Activated CD4-positive, alpha-beta memory T cell treated with anti-CD3 and anti-CD28 coated beads for 36 hours (primary cell): ENCODE measurements at regions not wholly inside any gene's neighbourhood (a gene's known extent, or its start where the extent isn't known, plus 50 kb on each side); places are given as distances from the start of the nearest gene placed in this dataset.

ENCODE experiments used
- CTCF ChIA-PET: fragments of 350-600 bp; sonication (Branson Sonifier 250); formaldehyde crosslinking; loops from one replicate; lab custom pipeline; 2021; ENCODE audit warnings: antibody characterized with exemption, inconsistent platforms; lab: Charles Lee
- POLR2A ChIA-PET: fragments of 350-600 bp; sonication (Branson Sonifier 250); formaldehyde crosslinking; loops from one replicate; lab custom pipeline; 2021; ENCODE audit warnings: antibody characterized with exemption; lab: Charles Lee
- DNase-seq: peaks from one replicate; pipeline ENCODE4 v3.0.0-alpha.2; 2020
- H3K27ac Mint-ChIP-seq: one replicate; pipeline ENCODE4 v1.8.0; 2021; ENCODE audit warnings: mixed read lengths
- H3K27me3 Mint-ChIP-seq: one replicate; pipeline ENCODE4 v1.8.0; 2021; ENCODE audit warnings: mixed read lengths
- H3K36me3 Mint-ChIP-seq: one replicate; pipeline ENCODE4 v1.8.0; 2021; ENCODE audit warnings: mixed read lengths
- H3K4me1 Mint-ChIP-seq: one replicate; pipeline ENCODE4 v1.8.0; 2021; ENCODE audit warnings: low read depth, mixed read lengths
- H3K4me3 Mint-ChIP-seq: one replicate; pipeline ENCODE4 v1.8.0; 2021; ENCODE audit warnings: mild to moderate bottlenecking, mixed read lengths
- H3K9me3 Mint-ChIP-seq: one replicate; pipeline ENCODE4 v1.8.0; 2021; ENCODE audit warnings: mixed read lengths
- intact Hi-C: fragments of 100-400 bp; cut with micrococcal nuclease; formaldehyde crosslinking; loops from one replicate; pipeline ENCODE4 v1.15.1; 2023

DNA sequence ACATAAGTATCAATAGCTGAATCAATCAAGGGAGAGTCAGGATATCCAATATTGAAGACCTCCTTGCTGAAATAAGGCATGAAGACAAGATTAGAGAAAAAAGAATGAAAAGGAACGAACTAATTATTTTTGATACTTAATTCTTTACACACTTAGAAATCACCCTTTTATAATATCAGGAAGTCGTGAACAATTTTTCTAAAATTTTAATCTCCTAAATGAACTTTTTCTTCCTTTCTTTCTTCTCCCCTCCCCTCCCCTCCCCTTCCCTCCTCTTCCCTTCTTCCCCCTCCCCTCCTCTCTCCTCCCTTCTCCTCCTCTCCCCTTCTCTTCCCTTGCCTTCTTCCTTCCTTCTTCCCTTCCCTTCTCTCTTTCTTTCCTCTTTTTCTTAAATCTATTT, 872.1 kb upstream of the PCDH10 start:
- peaks cover 5% of the 10 kb centered on the region for H3K9me3 Mint-ChIP-seq
- H3K27me3 Mint-ChIP-seq = no peaks in the 10 kb centered on the region
- no peak overlapping the region for H3K27ac Mint-ChIP-seq
- no peak overlapping the region for H3K4me3 Mint-ChIP-seq
- H3K36me3 Mint-ChIP-seq = no peaks in the 10 kb centered on the region
- ChIA-PET CTCF (no interaction called here), POLR2A (no interaction called here)
- intact Hi-C loops = no loop called here
- no peaks in the 10 kb centered on the region for H3K4me1 Mint-ChIP-seq
- no peak for DNase-seq

DNA sequence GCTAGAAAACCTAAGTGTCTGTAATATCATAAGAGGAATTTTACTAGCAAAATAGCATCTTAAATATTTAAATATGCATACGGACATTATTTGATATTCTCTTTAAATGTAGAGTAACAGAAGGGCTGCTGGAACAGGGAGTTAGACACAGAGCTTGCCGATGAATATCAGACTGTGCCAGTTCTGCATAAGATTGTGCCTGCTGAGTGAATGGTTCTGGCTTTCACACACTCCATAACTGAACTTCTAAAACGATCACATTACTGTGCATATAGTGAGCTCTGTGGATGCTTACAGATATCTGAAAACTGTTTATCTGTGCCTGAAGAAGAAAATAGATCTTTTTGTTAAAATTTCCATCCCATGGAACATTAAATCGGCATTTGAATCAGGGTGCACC, 867.4 kb upstream of the PCDH10 start:
- Mint-ChIP-seq H3K4me3 (no peak overlapping the region), H3K4me1 (no peaks in the 10 kb centered on the region), H3K27ac (no peak overlapping the region), H3K36me3 (no peaks in the 10 kb centered on the region), H3K9me3 (peaks cover 4% of the 10 kb centered on the region), H3K27me3 (no peaks in the 10 kb centered on the region)
- ChIA-PET POLR2A (no interaction called here), CTCF (no interaction called here)
- DNase-seq = no peak
- intact Hi-C loops = no loop called here

DNA sequence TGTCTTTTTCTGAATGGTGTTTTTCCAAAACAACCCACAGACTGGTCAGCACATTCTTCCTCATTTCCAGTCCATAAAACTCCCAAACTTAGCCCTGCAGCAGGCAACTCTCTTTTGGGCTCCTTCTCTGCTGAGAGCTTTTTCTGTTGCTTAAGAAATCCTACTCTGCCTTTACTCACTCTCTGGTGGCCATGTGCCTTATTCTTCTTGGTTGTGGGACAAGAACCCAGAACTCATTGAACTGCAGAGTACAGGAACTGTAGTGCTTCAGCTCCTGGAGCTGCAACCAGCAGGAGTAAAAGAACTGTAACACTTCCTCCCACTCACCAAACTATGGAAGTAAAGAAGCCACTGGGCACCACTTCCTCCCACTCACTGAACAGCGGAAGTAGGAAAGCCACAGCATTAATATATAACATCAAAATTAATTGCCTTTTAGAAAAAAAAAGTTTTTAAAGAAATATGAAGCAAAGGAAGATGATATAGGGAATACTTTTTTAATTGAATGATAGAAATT, 864.1 kb upstream of the PCDH10 start:
- H3K9me3 Mint-ChIP-seq = peaks cover 6% of the 10 kb centered on the region
- ChIA-PET CTCF (no interaction called here), POLR2A (no interaction called here)
- H3K36me3 Mint-ChIP-seq = no peaks in the 10 kb centered on the region
- no peak overlapping the region for H3K4me3 Mint-ChIP-seq
- H3K27ac Mint-ChIP-seq = no peak overlapping the region
- no peaks in the 10 kb centered on the region for H3K27me3 Mint-ChIP-seq
- no peak for DNase-seq
- intact Hi-C loops = no loop called here
- H3K4me1 Mint-ChIP-seq = no peaks in the 10 kb centered on the region

DNA sequence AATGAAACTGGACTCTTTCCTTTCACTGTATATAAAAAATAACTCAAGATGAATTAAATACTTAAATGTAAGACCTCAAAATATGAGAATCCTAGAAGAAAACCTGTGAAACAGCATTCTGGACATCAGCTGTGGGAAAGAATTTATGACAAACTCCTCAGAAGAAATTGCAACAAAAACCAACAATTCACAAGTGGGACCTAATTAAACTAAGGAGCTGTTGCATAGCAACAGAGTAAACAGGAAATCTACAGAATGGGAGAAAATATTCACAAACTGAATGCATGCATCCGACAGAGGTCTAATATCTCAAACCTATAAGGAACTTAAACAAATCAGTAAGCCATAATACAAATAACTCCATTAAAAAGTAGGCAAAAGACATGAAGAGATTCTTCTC, 851.7 kb upstream of the PCDH10 start:
- intact Hi-C loops = no loop called here
- H3K36me3 Mint-ChIP-seq = no peaks in the 10 kb centered on the region
- ChIA-PET CTCF (no interaction called here), POLR2A (no interaction called here)
- no peak overlapping the region for H3K4me3 Mint-ChIP-seq
- H3K4me1 Mint-ChIP-seq = no peaks in the 10 kb centered on the region
- no peaks in the 10 kb centered on the region for H3K27me3 Mint-ChIP-seq
- no peak overlapping the region for H3K27ac Mint-ChIP-seq
- DNase-seq = no peak
- H3K9me3 Mint-ChIP-seq = peaks cover 5% of the 10 kb centered on the region

DNA sequence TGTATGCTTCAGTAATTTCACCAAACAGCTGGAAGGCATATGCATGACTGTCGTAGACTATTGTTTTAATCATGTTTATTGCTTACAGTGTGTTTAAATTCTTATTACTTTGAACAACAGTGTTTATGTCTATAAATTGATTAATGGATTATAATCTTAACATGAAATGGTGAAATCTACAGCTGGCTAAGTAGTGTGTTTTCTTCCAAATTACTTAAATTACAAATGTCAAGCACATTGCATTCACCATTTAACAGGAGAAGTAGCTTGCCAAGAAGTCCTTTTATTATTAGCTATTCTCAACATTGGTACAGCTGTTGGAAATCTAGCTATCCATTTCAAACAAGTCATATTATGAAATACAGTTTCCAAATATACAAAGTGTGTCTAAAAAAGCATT, 849.3 kb upstream of the PCDH10 start:
- no peaks in the 10 kb centered on the region for H3K27me3 Mint-ChIP-seq
- H3K36me3 Mint-ChIP-seq = no peaks in the 10 kb centered on the region
- no peak overlapping the region for H3K27ac Mint-ChIP-seq
- H3K4me3 Mint-ChIP-seq = no peak overlapping the region
- peaks cover 9% of the 10 kb centered on the region for H3K9me3 Mint-ChIP-seq
- no peaks in the 10 kb centered on the region for H3K4me1 Mint-ChIP-seq
- CTCF ChIA-PET = no interaction called here
- DNase-seq = no peak
- POLR2A ChIA-PET = no interaction called here
- intact Hi-C loops = no loop called here

DNA sequence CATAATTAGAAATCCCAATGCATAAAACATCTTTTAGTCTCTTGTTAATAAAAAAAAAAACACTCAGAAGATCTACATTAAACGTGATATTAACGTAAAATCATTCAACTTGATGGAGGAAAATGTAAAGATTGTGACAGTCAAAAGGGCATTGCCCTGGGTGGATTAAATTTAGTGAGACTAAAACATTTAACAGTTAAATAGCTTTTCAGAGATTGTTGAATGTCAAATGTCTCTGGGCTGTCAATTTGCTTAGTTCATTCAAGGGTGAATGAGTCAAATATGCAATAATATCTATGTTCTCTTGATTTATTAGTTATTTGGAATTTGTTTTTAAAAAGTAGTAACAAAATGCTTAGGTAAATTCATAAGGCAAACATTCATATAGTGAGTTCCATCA, 836.6 kb upstream of the PCDH10 start:
- H3K36me3 Mint-ChIP-seq = no peaks in the 10 kb centered on the region
- ChIA-PET POLR2A (no interaction called here), CTCF (no interaction called here)
- H3K4me1 Mint-ChIP-seq = no peaks in the 10 kb centered on the region
- intact Hi-C loops = no loop called here
- no peak for DNase-seq
- H3K27me3 Mint-ChIP-seq = no peaks in the 10 kb centered on the region
- H3K4me3 Mint-ChIP-seq = no peak overlapping the region
- peaks cover 3% of the 10 kb centered on the region for H3K9me3 Mint-ChIP-seq
- no peak overlapping the region for H3K27ac Mint-ChIP-seq

DNA sequence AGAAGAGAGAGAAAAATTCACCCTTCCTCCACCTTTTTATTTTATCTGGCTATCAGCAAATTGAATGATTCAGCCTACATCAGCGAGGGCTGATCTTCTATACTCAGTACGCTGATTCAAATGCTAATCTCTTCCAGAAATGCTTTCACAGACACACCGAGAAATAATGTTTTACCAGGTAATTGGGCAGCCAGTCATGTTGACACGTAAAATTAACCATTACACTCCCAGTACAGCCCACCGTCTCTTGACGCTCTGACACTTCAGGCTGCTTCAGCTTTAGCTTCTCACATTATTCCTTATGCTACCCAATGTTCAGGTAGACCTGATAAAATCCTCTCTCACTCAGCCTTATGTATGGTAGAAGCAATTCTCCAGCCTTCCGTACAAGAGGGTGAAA, 835.2 kb upstream of the PCDH10 start:
- intact Hi-C loops = no loop called here

DNA sequence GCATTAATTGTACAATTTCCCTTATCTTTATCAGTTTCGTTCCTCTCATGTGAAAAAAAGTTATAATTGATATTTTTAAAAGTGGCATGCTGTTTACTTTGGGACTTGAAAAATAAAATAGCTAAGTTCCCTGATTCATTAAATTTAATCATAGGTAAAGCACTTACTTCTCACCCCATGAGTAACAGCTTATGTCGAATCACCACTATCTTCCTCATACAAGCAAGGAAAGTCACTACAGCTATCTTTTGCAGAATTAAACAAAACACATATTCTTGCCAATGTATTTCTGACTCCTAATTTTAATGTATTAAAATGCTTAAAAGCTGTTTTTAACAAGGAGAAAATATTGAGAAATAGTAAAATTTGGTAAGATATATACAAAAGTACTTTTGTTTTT, 832.4 kb upstream of the PCDH10 start:
- CTCF ChIA-PET = no interaction called here
- Mint-ChIP-seq H3K4me3 (no peak overlapping the region), H3K27me3 (no peaks in the 10 kb centered on the region), H3K27ac (no peak overlapping the region), H3K9me3 (peaks cover 5% of the 10 kb centered on the region), H3K4me1 (no peaks in the 10 kb centered on the region), H3K36me3 (no peaks in the 10 kb centered on the region)
- POLR2A ChIA-PET = no interaction called here
- DNase-seq = no peak
- intact Hi-C loops = no loop called here

More for the DNA sequence above, 835.2 kb upstream of the PCDH10 start:
- DNase-seq = no peak
- Mint-ChIP-seq H3K27ac (no peak overlapping the region), H3K4me3 (no peak overlapping the region), H3K27me3 (no peaks in the 10 kb centered on the region), H3K9me3 (peaks cover 3% of the 10 kb centered on the region), H3K4me1 (no peaks in the 10 kb centered on the region), H3K36me3 (no peaks in the 10 kb centered on the region)
- ChIA-PET POLR2A (no interaction called here), CTCF (no interaction called here)

DNA sequence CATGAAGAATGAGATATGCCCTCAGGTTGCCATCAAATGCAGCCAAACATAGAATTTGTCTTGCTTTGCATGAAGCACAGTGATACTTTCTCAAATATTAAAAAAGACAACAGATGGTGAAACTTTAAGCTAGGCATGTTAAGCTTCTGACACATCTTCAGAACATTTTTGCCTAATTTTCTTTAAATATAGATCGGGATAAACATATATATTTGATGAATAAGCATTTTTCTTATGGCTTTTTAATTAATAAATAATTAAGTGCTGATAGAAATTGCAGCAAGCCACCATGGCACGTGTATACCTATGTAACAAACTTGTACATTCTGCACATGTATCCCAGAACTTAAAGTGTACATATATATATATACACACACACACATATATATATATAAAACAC, 831.2 kb upstream of the PCDH10 start:
- peaks cover 7% of the 10 kb centered on the region for H3K9me3 Mint-ChIP-seq
- H3K27me3 Mint-ChIP-seq = no peaks in the 10 kb centered on the region
- DNase-seq = no peak
- intact Hi-C loops = no loop called here
- ChIA-PET CTCF (no interaction called here), POLR2A (no interaction called here)
- no peaks in the 10 kb centered on the region for H3K4me1 Mint-ChIP-seq
- no peaks in the 10 kb centered on the region for H3K36me3 Mint-ChIP-seq
- H3K4me3 Mint-ChIP-seq = no peak overlapping the region
- no peak overlapping the region for H3K27ac Mint-ChIP-seq

DNA sequence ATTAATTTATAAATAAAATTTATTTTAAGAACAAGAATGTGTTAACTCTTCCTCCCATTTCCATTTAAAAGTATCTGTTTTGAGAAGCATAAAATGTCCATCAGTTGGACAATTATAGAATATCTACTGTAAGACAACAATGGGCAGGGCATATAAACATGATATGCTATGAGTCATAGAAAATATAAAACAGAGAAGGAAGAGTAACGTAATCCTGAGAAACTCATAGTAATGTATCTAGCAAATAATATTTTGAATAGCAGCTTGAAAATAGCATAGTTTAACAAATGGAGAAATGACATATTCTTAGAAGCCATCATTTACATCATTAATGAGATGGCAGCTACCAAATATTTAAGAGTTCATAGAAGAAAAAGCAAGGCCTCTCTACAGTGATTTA, 820.3 kb upstream of the PCDH10 start:
- CTCF ChIA-PET = no interaction called here
- no peaks in the 10 kb centered on the region for H3K36me3 Mint-ChIP-seq
- H3K27me3 Mint-ChIP-seq = no peaks in the 10 kb centered on the region
- H3K27ac Mint-ChIP-seq = no peak overlapping the region
- no peak overlapping the region for H3K4me3 Mint-ChIP-seq
- POLR2A ChIA-PET = no interaction called here
- intact Hi-C loops = no loop called here
- H3K4me1 Mint-ChIP-seq = no peaks in the 10 kb centered on the region
- no peak for DNase-seq
- peaks cover 20% of the 10 kb centered on the region for H3K9me3 Mint-ChIP-seq

DNA sequence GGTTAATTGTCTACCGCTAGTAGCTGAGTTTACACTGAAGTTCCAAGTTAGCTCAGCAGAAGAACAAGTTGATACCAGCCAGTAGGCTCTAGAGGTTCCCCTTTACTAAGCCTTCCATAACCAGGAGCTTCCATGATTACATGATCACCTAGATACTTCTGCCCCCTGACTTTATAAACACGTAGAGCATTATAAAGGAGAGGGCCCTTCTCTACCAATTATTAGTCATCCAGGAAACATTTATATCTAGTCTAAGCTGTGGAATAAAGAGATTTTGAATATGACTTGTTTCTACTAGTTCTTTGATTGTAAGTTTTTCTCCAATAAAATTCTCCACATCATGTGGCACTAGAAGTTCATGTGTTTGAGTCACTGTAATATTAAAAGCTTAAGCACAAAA, 818.1 kb upstream of the PCDH10 start:
- intact Hi-C loops = no loop called here
- ChIA-PET POLR2A (no interaction called here), CTCF (no interaction called here)
- H3K36me3 Mint-ChIP-seq = no peaks in the 10 kb centered on the region
- no peak overlapping the region for H3K27ac Mint-ChIP-seq
- no peak overlapping the region for H3K4me3 Mint-ChIP-seq
- no peaks in the 10 kb centered on the region for H3K27me3 Mint-ChIP-seq
- H3K4me1 Mint-ChIP-seq = no peaks in the 10 kb centered on the region
- H3K9me3 Mint-ChIP-seq = peaks cover 21% of the 10 kb centered on the region
- DNase-seq = no peak

DNA sequence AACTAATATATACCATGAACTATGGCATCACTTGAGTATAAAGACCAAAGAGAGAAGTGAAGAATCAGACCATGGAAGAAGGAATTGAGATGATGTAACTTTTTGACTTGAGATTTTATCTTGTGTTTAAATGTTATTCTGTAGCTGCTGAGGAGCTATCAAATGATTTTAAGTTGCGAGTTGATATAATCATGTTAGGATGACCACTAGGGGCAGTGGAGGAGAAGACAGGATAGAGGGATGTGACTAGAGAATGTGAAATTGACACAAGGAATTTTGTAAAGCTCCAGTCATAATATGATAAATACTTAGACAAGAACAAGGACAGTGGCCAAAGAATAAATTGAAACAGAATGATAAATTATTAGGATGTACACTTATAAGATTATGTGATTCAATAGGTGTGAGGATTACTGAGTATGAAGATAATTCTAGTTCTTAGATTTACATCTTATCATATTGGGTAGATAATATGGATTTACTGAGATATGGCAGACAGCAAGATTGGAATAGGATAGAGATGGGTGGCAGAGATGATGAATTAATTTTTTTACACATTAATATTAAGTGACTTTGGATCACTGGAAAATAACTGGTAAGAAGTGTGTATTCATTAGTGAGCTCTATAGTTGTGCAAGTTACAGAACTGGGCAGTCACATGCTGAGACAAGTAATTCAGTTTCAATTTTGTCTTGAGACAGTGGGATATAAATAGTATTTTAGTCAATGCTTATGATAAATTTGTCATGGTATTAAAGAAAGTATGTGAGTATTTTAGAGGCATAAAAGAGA, 816.0 kb upstream of the PCDH10 start:
- POLR2A ChIA-PET = no interaction called here
- H3K4me1 Mint-ChIP-seq = no peaks in the 10 kb centered on the region
- peaks cover 20% of the 10 kb centered on the region for H3K9me3 Mint-ChIP-seq
- CTCF ChIA-PET = no interaction called here
- intact Hi-C loops = no loop called here
- no peak overlapping the region for H3K27ac Mint-ChIP-seq
- H3K4me3 Mint-ChIP-seq = no peak overlapping the region
- H3K27me3 Mint-ChIP-seq = no peaks in the 10 kb centered on the region
- no peaks in the 10 kb centered on the region for H3K36me3 Mint-ChIP-seq
- DNase-seq = no peak

DNA sequence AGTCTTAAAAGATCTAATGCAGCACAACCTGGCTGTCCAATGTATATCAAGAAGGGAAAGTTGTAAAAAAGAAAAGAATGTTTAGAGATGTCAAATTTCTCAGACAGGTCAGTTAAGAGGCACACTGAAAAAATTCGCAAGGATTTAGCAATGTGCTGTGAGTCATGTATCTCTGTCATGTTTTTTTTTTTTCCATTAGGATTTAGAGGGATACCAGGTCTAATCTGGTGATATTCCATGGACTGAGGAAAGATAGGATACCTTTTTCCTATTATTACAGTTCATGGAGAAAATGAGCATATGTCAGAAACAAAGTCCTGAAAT, 815.4 kb upstream of the PCDH10 start:
- no peaks in the 10 kb centered on the region for H3K27me3 Mint-ChIP-seq
- H3K36me3 Mint-ChIP-seq = no peaks in the 10 kb centered on the region
- ChIA-PET CTCF (no interaction called here), POLR2A (no interaction called here)
- H3K9me3 Mint-ChIP-seq = peaks cover 21% of the 10 kb centered on the region
- no peaks in the 10 kb centered on the region for H3K4me1 Mint-ChIP-seq
- no peak overlapping the region for H3K4me3 Mint-ChIP-seq
- H3K27ac Mint-ChIP-seq = no peak overlapping the region
- no peak for DNase-seq
- intact Hi-C loops = no loop called here
